WTC11 (cell line): ENCODE measurements at regions not wholly inside any gene's neighbourhood (a gene's known extent, or its start where the extent isn't known, plus 50 kb on each side); places are given as distances from the start of the nearest gene placed in this dataset.
A peak's percentile ranks its signal among the peaks of the same experiment; 100 is the strongest.

Experiments
- ATAC-seq: fragments of 200-7000 bp; cut with Tn5 transposase; 2 replicates; pipeline ENCODE4 v1.10.0; 2021; ENCODE audit warnings: mild to moderate bottlenecking, moderate library complexity
- CTCF ChIA-PET: fragments of 300-600 bp; sonication (Branson Sonifier 250); formaldehyde crosslinking; loops from one replicate; lab custom pipeline; 2021; ENCODE audit warnings: antibody characterized with exemption; lab: Charles Lee
- POLR2A ChIA-PET: fragments of 350-600 bp; sonication (Branson Sonifier 250); formaldehyde crosslinking; loops from one replicate; lab custom pipeline; 2021; ENCODE audit warnings: antibody characterized with exemption; lab: Charles Lee
- DNase-seq: peaks from one replicate; pipeline ENCODE4 v3.0.0; 2021; ENCODE audit warnings: low spot score
- H3K27ac Mint-ChIP-seq: 2 replicates; pipeline ENCODE4 v1.8.0; 2021; ENCODE audit warnings: mixed read lengths
- H3K27me3 Mint-ChIP-seq: 2 replicates; pipeline ENCODE4 v1.8.0; 2021; ENCODE audit warnings: low read depth, mild to moderate bottlenecking, moderate library complexity, mixed read lengths
- H3K36me3 Mint-ChIP-seq: 2 replicates; pipeline ENCODE4 v1.8.0; 2021; ENCODE audit warnings: mixed read lengths
- H3K4me1 Mint-ChIP-seq: 2 replicates; pipeline ENCODE4 v1.8.0; 2022; ENCODE audit warnings: mixed read lengths
- H3K4me3 Mint-ChIP-seq: 2 replicates; pipeline ENCODE4 v1.8.0; 2021; ENCODE audit warnings: mild to moderate bottlenecking, moderate library complexity, mixed read lengths
- H3K9me3 Mint-ChIP-seq: 2 replicates; pipeline ENCODE4 v1.8.0; 2021; ENCODE audit warnings: mixed read lengths
- ATF3 ChIP-seq: sonication (generic); formaldehyde crosslinking; conservative IDR thresholded peaks from 2 replicates; pipeline ENCODE4 v1.8.1; 2022; ENCODE audit warnings: mild to moderate bottlenecking, missing genetic modification reagents
- CDX4 ChIP-seq: fragments of 250-450 bp; sonication (Bioruptor Pico); IDR thresholded peaks from 2 replicates; pipeline ENCODE4 v1.9.0; 2021; ENCODE audit warnings: moderate library complexity, mild to moderate bottlenecking, inconsistent platforms, borderline replicate concordance
- CREB1 ChIP-seq: sonication (generic); formaldehyde crosslinking; IDR thresholded peaks from 2 replicates; pipeline ENCODE4 v1.8.0; 2023; ENCODE audit warnings: mild to moderate bottlenecking, missing genetic modification reagents
- E2F1 ChIP-seq: sonication (generic); formaldehyde crosslinking; IDR thresholded peaks from 2 replicates; pipeline ENCODE4 v1.8.0; 2022; ENCODE audit warnings: mild to moderate bottlenecking, missing genetic modification reagents
- E2F5 ChIP-seq: sonication (generic); formaldehyde crosslinking; IDR thresholded peaks from 2 replicates; pipeline ENCODE4 v1.8.1; 2022; ENCODE audit warnings: mild to moderate bottlenecking, moderate library complexity, missing genetic modification reagents
- ESRRA ChIP-seq: sonication (generic); formaldehyde crosslinking; IDR thresholded peaks from 2 replicates; pipeline ENCODE4 v1.8.1; 2022; ENCODE audit warnings: mild to moderate bottlenecking, missing genetic modification reagents, borderline replicate concordance
- FOXK1 ChIP-seq: sonication (generic); formaldehyde crosslinking; IDR thresholded peaks from 2 replicates; pipeline ENCODE4 v1.8.0; 2022; ENCODE audit warnings: mild to moderate bottlenecking, moderate library complexity, missing genetic modification reagents
- FOXP1 ChIP-seq: sonication (generic); formaldehyde crosslinking; IDR thresholded peaks from 2 replicates; pipeline ENCODE4 v1.8.0; 2022; ENCODE audit warnings: missing genetic modification reagents, mild to moderate bottlenecking, moderate library complexity, borderline replicate concordance
- GRHL2 ChIP-seq: fragments of 250-450 bp; sonication (Bioruptor Pico); IDR thresholded peaks from 2 replicates; pipeline ENCODE4 v1.8.0; 2022; ENCODE audit warnings: mild to moderate bottlenecking, moderate library complexity; ENCODE audit not compliant: insufficient replicate concordance, severe bottlenecking
- HMGA2 ChIP-seq: fragments of 250-450 bp; sonication (Bioruptor Pico); IDR thresholded peaks from 2 replicates; pipeline ENCODE4 v1.4.0; 2021; ENCODE audit warnings: mild to moderate bottlenecking, moderate library complexity
- KAT7 ChIP-seq: sonication (generic); formaldehyde crosslinking; IDR thresholded peaks from 2 replicates; pipeline ENCODE4 v1.8.1; 2023; ENCODE audit warnings: missing genetic modification reagents, mild to moderate bottlenecking, borderline replicate concordance
- NFYB ChIP-seq: sonication (generic); formaldehyde crosslinking; conservative IDR thresholded peaks from 2 replicates; pipeline ENCODE4 v1.8.0; 2022; ENCODE audit warnings: low read depth, missing genetic modification reagents
- NR2C2 ChIP-seq: sonication (generic); formaldehyde crosslinking; IDR thresholded peaks from 2 replicates; pipeline ENCODE4 v1.8.0; 2022; ENCODE audit warnings: mild to moderate bottlenecking, missing genetic modification reagents
- NR3C1 ChIP-seq: sonication (generic); formaldehyde crosslinking; conservative IDR thresholded peaks from 2 replicates; pipeline ENCODE4 v1.8.1; 2023; ENCODE audit warnings: low read depth, mild to moderate bottlenecking, missing genetic modification reagents
- PRDM15 ChIP-seq: sonication (generic); formaldehyde crosslinking; IDR thresholded peaks from 2 replicates; pipeline ENCODE4 v1.8.0; 2022; ENCODE audit warnings: missing genetic modification reagents
- PRRX2 ChIP-seq: fragments of 250-450 bp; sonication (Bioruptor Pico); IDR thresholded peaks from 2 replicates; pipeline ENCODE4 v1.8.0; 2021; ENCODE audit warnings: mild to moderate bottlenecking
- TCF7 ChIP-seq: sonication (generic); formaldehyde crosslinking; IDR thresholded peaks from 2 replicates; pipeline ENCODE4 v1.8.0; 2022; ENCODE audit warnings: mild to moderate bottlenecking, low read depth, missing genetic modification reagents, moderate library complexity
- TEAD1 ChIP-seq: sonication (generic); formaldehyde crosslinking; IDR thresholded peaks from 2 replicates; pipeline ENCODE4 v1.8.0; 2022; ENCODE audit warnings: mild to moderate bottlenecking, missing genetic modification reagents
- TEAD4 ChIP-seq: sonication (generic); formaldehyde crosslinking; IDR thresholded peaks from 2 replicates; pipeline ENCODE4 v1.8.0; 2022; ENCODE audit warnings: mild to moderate bottlenecking, missing genetic modification reagents
- ZBTB21 ChIP-seq: sonication (generic); formaldehyde crosslinking; IDR thresholded peaks from 2 replicates; pipeline ENCODE4 v1.8.1; 2023; ENCODE audit warnings: mild to moderate bottlenecking, missing genetic modification reagents, borderline replicate concordance
- ZNF416 ChIP-seq: fragments of 250-450 bp; sonication (Bioruptor Pico); IDR thresholded peaks from 2 replicates; pipeline ENCODE4 v1.9.0; 2021; ENCODE audit warnings: mild to moderate bottlenecking, inconsistent platforms

- DNase-seq (no peak), ATAC-seq (no peak)
- ChIA-PET POLR2A (no interaction called here), CTCF (no interaction called here)
- Mint-ChIP-seq H3K9me3 (peaks cover 4% of the 10 kb centered on the region), H3K4me1 (peaks cover 52% of the 10 kb centered on the region), H3K4me3 (no peak overlapping the region), H3K27ac (peak overlapping the region; percentile 97), H3K36me3 (peaks cover 27% of the 10 kb centered on the region), H3K27me3 (no peaks in the 10 kb centered on the region; the same call in 1 of the 2 replicates)
- no peak for TF ChIP-seq ZBTB21 (CRISPR knock-in tag)
- TF ChIP-seq E2F1 (CRISPR knock-in tag) = no peak
- TF ChIP-seq TEAD1 (CRISPR knock-in tag) = no peak
- no peak for TF ChIP-seq CREB1 (CRISPR knock-in tag)
- TF ChIP-seq CDX4 (CRISPR knock-in tag) = no peak
- TF ChIP-seq GRHL2 = no peak
- no peak for TF ChIP-seq FOXP1 (CRISPR knock-in tag)
- no peak for TF ChIP-seq FOXK1 (CRISPR knock-in tag)
- no peak for TF ChIP-seq PRRX2 (CRISPR knock-in tag)
- no peak for TF ChIP-seq TCF7 (CRISPR knock-in tag)
- no peak for TF ChIP-seq ESRRA (CRISPR knock-in tag)
Observed at GRCh38 chrX:114037515-114037914, 546.4 kb upstream of the HTR2C start.

GRCh38 chrX:114028907-114029662, 554.8 kb upstream of the HTR2C start:
- Mint-ChIP-seq H3K4me3 (no peak overlapping the region), H3K27me3 (no peaks in the 10 kb centered on the region), H3K4me1 (peaks cover 10% of the 10 kb centered on the region; the same call in 1 of the 2 replicates), H3K27ac (no peak overlapping the region), H3K9me3 (peaks cover 35% of the 10 kb centered on the region), H3K36me3 (peaks cover 37% of the 10 kb centered on the region)
- CTCF ChIA-PET = no interaction called here
- no peak for TF ChIP-seq NR2C2 (CRISPR knock-in tag)
- TF ChIP-seq HMGA2 = no peak
- TF ChIP-seq TEAD4 = no peak
- no peak for TF ChIP-seq PRDM15 (CRISPR knock-in tag)
- TF ChIP-seq ZNF416 (CRISPR knock-in tag) = no peak
- no peak for TF ChIP-seq NFYB (CRISPR knock-in tag)
- TF ChIP-seq ATF3 (CRISPR knock-in tag) = no peak
- TF ChIP-seq NR3C1 (CRISPR knock-in tag) = no peak
- TF ChIP-seq KAT7 (CRISPR knock-in tag) = no peak
- no peak for TF ChIP-seq E2F5 (CRISPR knock-in tag)
- DNase-seq (no peak), ATAC-seq (no peak)
- POLR2A ChIA-PET = no interaction called here
